ENCODE measurements at regions not wholly inside any gene's neighbourhood (a gene's known extent, or its start where the extent isn't known, plus 50 kb on each side); places are given as distances from the start of the nearest gene placed in this dataset.

DNA sequence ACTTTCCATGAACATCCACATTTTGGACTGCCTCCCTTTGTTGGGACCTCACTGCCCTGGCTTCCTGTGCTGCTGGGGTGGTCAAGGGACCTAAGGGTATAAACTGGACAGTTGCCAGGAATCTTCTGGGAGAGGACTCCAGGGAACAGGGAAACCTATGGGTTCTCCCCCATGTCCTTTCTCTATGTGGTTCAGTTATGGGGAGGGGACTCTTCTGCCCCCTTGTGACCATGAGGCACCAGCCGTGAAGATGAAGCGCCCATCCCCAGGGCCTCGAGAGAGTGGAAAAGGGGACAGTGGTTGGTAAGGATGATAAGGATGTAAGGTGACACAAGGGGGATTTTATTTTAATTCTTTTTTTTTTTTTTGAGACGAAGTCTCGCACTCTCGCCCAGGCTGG lies 177.0 kb upstream of the TMEM132C start:
- TF ChIP-seq, protein P1, sequence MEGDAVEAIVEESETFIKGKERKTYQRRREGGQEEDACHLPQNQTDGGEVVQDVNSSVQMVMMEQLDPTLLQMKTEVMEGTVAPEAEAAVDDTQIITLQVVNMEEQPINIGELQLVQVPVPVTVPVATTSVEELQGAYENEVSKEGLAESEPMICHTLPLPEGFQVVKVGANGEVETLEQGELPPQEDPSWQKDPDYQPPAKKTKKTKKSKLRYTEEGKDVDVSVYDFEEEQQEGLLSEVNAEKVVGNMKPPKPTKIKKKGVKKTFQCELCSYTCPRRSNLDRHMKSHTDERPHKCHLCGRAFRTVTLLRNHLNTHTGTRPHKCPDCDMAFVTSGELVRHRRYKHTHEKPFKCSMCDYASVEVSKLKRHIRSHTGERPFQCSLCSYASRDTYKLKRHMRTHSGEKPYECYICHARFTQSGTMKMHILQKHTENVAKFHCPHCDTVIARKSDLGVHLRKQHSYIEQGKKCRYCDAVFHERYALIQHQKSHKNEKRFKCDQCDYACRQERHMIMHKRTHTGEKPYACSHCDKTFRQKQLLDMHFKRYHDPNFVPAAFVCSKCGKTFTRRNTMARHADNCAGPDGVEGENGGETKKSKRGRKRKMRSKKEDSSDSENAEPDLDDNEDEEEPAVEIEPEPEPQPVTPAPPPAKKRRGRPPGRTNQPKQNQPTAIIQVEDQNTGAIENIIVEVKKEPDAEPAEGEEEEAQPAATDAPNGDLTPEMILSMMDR (conservative IDR thresholded peaks at IDR 0.05): peak; percentile 34; the same call in 2 of the 3 replicates
- Histone ChIP-seq H3T11ph (ENCODE audit: low read length) (no peak overlapping the region), H4K91ac (ENCODE audit: insufficient read length, low read depth, low read length) (no peak overlapping the region), H2BK15ac (ENCODE audit: low read depth, low read length) (no peak overlapping the region), H4K20me1 (ENCODE audit: control insufficient read depth, insufficient read depth, insufficient read length) (no peaks in the 10 kb centered on the region), H3K79me1 (ENCODE audit: insufficient read depth, low read depth, low read length, poor library complexity, severe bottlenecking) (no peaks in the 10 kb centered on the region), H3K23ac (ENCODE audit: insufficient read length, low read depth, low read length) (no peak overlapping the region), H3K9me3 (ENCODE audit: control insufficient read depth, low read depth, low read length) (no peaks in the 10 kb centered on the region), H4K8ac (replicated peaks; ENCODE audit: insufficient read length, low read depth, low read length) (no peak overlapping the region), H3K27ac (ENCODE audit: insufficient read length, low read depth, low read length) (no peak overlapping the region), H4K5ac (ENCODE audit: insufficient read length, low read depth, low read length) (no peak overlapping the region), H3K27me3 (ENCODE audit: insufficient read depth, low read length) (no peaks in the 10 kb centered on the region), H2AK5ac (ENCODE audit: insufficient read length, low read length) (no peak overlapping the region), H3K14ac (ENCODE audit: insufficient read depth, low read length) (no peak overlapping the region), H3K4me2 (ENCODE audit: insufficient read depth, insufficient read length, low read length) (no peak overlapping the region), H3K4ac (ENCODE audit: low read depth, low read length) (no peak overlapping the region), H2BK120ac (ENCODE audit: low read depth, low read length, poor library complexity, severe bottlenecking) (no peak overlapping the region), H2BK5ac (ENCODE audit: insufficient read length, low read length) (no peak overlapping the region), H3K56ac (ENCODE audit: insufficient read length, low read depth, low read length) (no peak overlapping the region), H2BK20ac (ENCODE audit: low read depth, low read length, poor library complexity, severe bottlenecking) (no peak overlapping the region), H3K4me1 (ENCODE audit: insufficient read depth, low read length) (no peaks in the 10 kb centered on the region), H3K18ac (ENCODE audit: insufficient read length, low read depth, low read length) (no peak overlapping the region), H2BK12ac (ENCODE audit: insufficient read length, low read depth, low read length) (no peak overlapping the region), H3K9ac (ENCODE audit: extremely low read depth, insufficient read length, low read length) (no peak overlapping the region), H3K23me2 (ENCODE audit: insufficient read length, low read depth, low read length, poor library complexity, severe bottlenecking) (no peaks in the 10 kb centered on the region), H2AFZ (ENCODE audit: low read length) (no peak overlapping the region), H3K79me2 (ENCODE audit: insufficient read depth, low read length) (no peaks in the 10 kb centered on the region)
- Mint-ChIP-seq H3K4me3 (no peak overlapping the region), H3K36me3 (ENCODE audit: insufficient read depth in 1 of 3, low read depth in 3 of 3) (no peaks in the 10 kb centered on the region), H3K4me1 (peaks cover 12 to 19% of the 10 kb centered on the region in 2 experiments), H3K9me3 (no peaks in the 10 kb centered on the region; a peak in 1 of 5 replicates), H3K27ac (no peak overlapping the region), H3K27me3 (ENCODE audit: low read depth) (no peaks in the 10 kb centered on the region; the same call in 1 of the 2 replicates)
- DNase-seq: peak; percentile 36
- no CpG with 5 or more reads among the region's 6 CpGs for WGBS (ENCODE audit: extremely low coverage, insufficient read length, low lambda C conversion rate)

Data from H9 (cell line).